Activated T-helper 2 cell treated with anti-CD3 and anti-CD28 coated beads, Interferon-gamma antibody, Interleukin-2, Interleukin-4, amounts not matched to agents 10 μg/mL and 5 μg/mL and 100 μg/mL, durations not matched to agents 14 hours and 24 hours and 36 hours (primary cell): ENCODE measurements at regions not wholly inside any gene's neighbourhood (a gene's known extent, or its start where the extent isn't known, plus 50 kb on each side); places are given as distances from the start of the nearest gene placed in this dataset.

ENCODE experiments used
- DNase-seq: peaks from one replicate; pipeline ENCODE4 v3.0.0; 2021; ENCODE audit warnings: low spot score
- H3K27ac Mint-ChIP-seq: one replicate; pipeline ENCODE4 v1.8.0; 2021; ENCODE audit warnings: mixed read lengths
- H3K27me3 Mint-ChIP-seq: one replicate; pipeline ENCODE4 v1.8.0; 2021; ENCODE audit warnings: low read depth, mixed read lengths
- H3K36me3 Mint-ChIP-seq: one replicate; pipeline ENCODE4 v1.8.0; 2021; ENCODE audit warnings: low read depth, mixed read lengths
- H3K4me1 Mint-ChIP-seq: one replicate; pipeline ENCODE4 v1.8.0; 2021; ENCODE audit warnings: low read depth, mixed read lengths
- H3K4me3 Mint-ChIP-seq: one replicate; pipeline ENCODE4 v1.8.0; 2021; ENCODE audit warnings: low read depth, mild to moderate bottlenecking, moderate library complexity, mixed read lengths
- H3K9me3 Mint-ChIP-seq: one replicate; pipeline ENCODE4 v1.8.0; 2021; ENCODE audit warnings: mixed read lengths
- intact Hi-C: fragments of 100-400 bp; cut with micrococcal nuclease; formaldehyde crosslinking; loops from one replicate; pipeline ENCODE4 v1.15.1; 2023

- Mint-ChIP-seq H3K27ac (no peak overlapping the region), H3K36me3 (no peaks in the 10 kb centered on the region), H3K4me3 (no peak overlapping the region), H3K4me1 (no peaks in the 10 kb centered on the region), H3K9me3 (peaks cover 9% of the 10 kb centered on the region), H3K27me3 (no peaks in the 10 kb centered on the region)
- intact Hi-C loops, result no loop called here
- DNase-seq, result no peak
These were observed 328.3 kb upstream of the MPDZ start for GRCh38 chr9:13607481-13608441.

GRCh38 chr9:13606586-13606985, 327.1 kb upstream of the MPDZ start:
- no peaks in the 10 kb centered on the region for H3K4me1 Mint-ChIP-seq
- intact Hi-C loops, result no loop called here
- no peak overlapping the region for H3K27ac Mint-ChIP-seq
- H3K9me3 Mint-ChIP-seq, result peaks cover 14% of the 10 kb centered on the region
- DNase-seq, result no peak
- H3K27me3 Mint-ChIP-seq, result no peaks in the 10 kb centered on the region
- no peaks in the 10 kb centered on the region for H3K36me3 Mint-ChIP-seq
- H3K4me3 Mint-ChIP-seq, result no peak overlapping the region

- Mint-ChIP-seq H3K4me3 (no peak overlapping the region), H3K9me3 (peaks cover 14% of the 10 kb centered on the region), H3K27me3 (no peaks in the 10 kb centered on the region), H3K36me3 (no peaks in the 10 kb centered on the region), H3K4me1 (no peaks in the 10 kb centered on the region), H3K27ac (no peak overlapping the region)
- intact Hi-C loops, result no loop called here
- no peak for DNase-seq
These were observed 324.4 kb upstream of the MPDZ start for GRCh38 chr9:13603921-13604320.

GRCh38 chr9:13598738-13599137, 319.2 kb upstream of the MPDZ start:
- no peak overlapping the region for H3K4me3 Mint-ChIP-seq
- peaks cover 8% of the 10 kb centered on the region for H3K9me3 Mint-ChIP-seq
- H3K27me3 Mint-ChIP-seq, result no peaks in the 10 kb centered on the region
- H3K36me3 Mint-ChIP-seq, result no peaks in the 10 kb centered on the region
- H3K27ac Mint-ChIP-seq, result no peak overlapping the region
- H3K4me1 Mint-ChIP-seq, result no peaks in the 10 kb centered on the region
- no peak for DNase-seq
- intact Hi-C loops, result no loop called here

- DNase-seq, result no peak
- Mint-ChIP-seq H3K4me1 (no peaks in the 10 kb centered on the region), H3K27ac (no peak overlapping the region), H3K36me3 (no peaks in the 10 kb centered on the region), H3K27me3 (no peaks in the 10 kb centered on the region), H3K9me3 (peaks cover 2% of the 10 kb centered on the region), H3K4me3 (no peak overlapping the region)
- intact Hi-C loops, result no loop called here
These were observed 317.9 kb upstream of the MPDZ start for GRCh38 chr9:13597427-13597826.

GRCh38 chr9:13597004-13597403, 317.5 kb upstream of the MPDZ start:
- H3K4me1 Mint-ChIP-seq, result no peaks in the 10 kb centered on the region
- H3K4me3 Mint-ChIP-seq, result no peak overlapping the region
- H3K27me3 Mint-ChIP-seq, result no peaks in the 10 kb centered on the region
- H3K36me3 Mint-ChIP-seq, result no peaks in the 10 kb centered on the region
- intact Hi-C loops, result no loop called here
- H3K9me3 Mint-ChIP-seq, result no peaks in the 10 kb centered on the region
- H3K27ac Mint-ChIP-seq, result no peak overlapping the region
- DNase-seq, result no peak

- Mint-ChIP-seq H3K4me3 (no peak overlapping the region), H3K4me1 (no peaks in the 10 kb centered on the region), H3K27ac (no peak overlapping the region), H3K36me3 (no peaks in the 10 kb centered on the region), H3K27me3 (no peaks in the 10 kb centered on the region), H3K9me3 (no peaks in the 10 kb centered on the region)
- intact Hi-C loops, result no loop called here
- no peak for DNase-seq
These were observed 317.0 kb upstream of the MPDZ start for GRCh38 chr9:13596383-13596970.

GRCh38 chr9:13590996-13591395, 311.5 kb upstream of the MPDZ start:
- no peak overlapping the region for H3K4me3 Mint-ChIP-seq
- no peaks in the 10 kb centered on the region for H3K4me1 Mint-ChIP-seq
- no peak for DNase-seq
- intact Hi-C loops, result no loop called here
- H3K36me3 Mint-ChIP-seq, result no peaks in the 10 kb centered on the region
- no peak overlapping the region for H3K27ac Mint-ChIP-seq
- no peaks in the 10 kb centered on the region for H3K9me3 Mint-ChIP-seq
- H3K27me3 Mint-ChIP-seq, result no peaks in the 10 kb centered on the region

GRCh38 chr9:13589034-13589737, 309.7 kb upstream of the MPDZ start:
- intact Hi-C loops, result no loop called here
- Mint-ChIP-seq H3K4me3 (no peak overlapping the region), H3K27me3 (no peaks in the 10 kb centered on the region), H3K36me3 (no peaks in the 10 kb centered on the region), H3K9me3 (peaks cover 8% of the 10 kb centered on the region), H3K27ac (no peak overlapping the region), H3K4me1 (no peaks in the 10 kb centered on the region)
- no peak for DNase-seq

- Mint-ChIP-seq H3K9me3 (peaks cover 8% of the 10 kb centered on the region), H3K36me3 (no peaks in the 10 kb centered on the region), H3K4me3 (no peak overlapping the region), H3K4me1 (no peaks in the 10 kb centered on the region), H3K27ac (no peak overlapping the region), H3K27me3 (no peaks in the 10 kb centered on the region)
- no peak for DNase-seq
- intact Hi-C loops, result no loop called here
These were observed 308.9 kb upstream of the MPDZ start for GRCh38 chr9:13588151-13589033.

GRCh38 chr9:13587571-13587970, 308.1 kb upstream of the MPDZ start:
- H3K27me3 Mint-ChIP-seq, result no peaks in the 10 kb centered on the region
- H3K36me3 Mint-ChIP-seq, result no peaks in the 10 kb centered on the region
- peaks cover 8% of the 10 kb centered on the region for H3K9me3 Mint-ChIP-seq
- no peak overlapping the region for H3K4me3 Mint-ChIP-seq
- no peaks in the 10 kb centered on the region for H3K4me1 Mint-ChIP-seq
- DNase-seq, result no peak
- no peak overlapping the region for H3K27ac Mint-ChIP-seq
- intact Hi-C loops, result no loop called here

- H3K4me1 Mint-ChIP-seq, result no peaks in the 10 kb centered on the region
- DNase-seq, result no peak
- peaks cover 8% of the 10 kb centered on the region for H3K9me3 Mint-ChIP-seq
- intact Hi-C loops, result no loop called here
- no peaks in the 10 kb centered on the region for H3K27me3 Mint-ChIP-seq
- no peaks in the 10 kb centered on the region for H3K36me3 Mint-ChIP-seq
- H3K27ac Mint-ChIP-seq, result no peak overlapping the region
- no peak overlapping the region for H3K4me3 Mint-ChIP-seq
These were observed 307.3 kb upstream of the MPDZ start for GRCh38 chr9:13586587-13587374.
